H1 (cell line): ENCODE measurements at regions not wholly inside any gene's neighbourhood (a gene's known extent, or its start where the extent isn't known, plus 50 kb on each side); places are given as distances from the start of the nearest gene placed in this dataset.

Experiments used
- HDAC6 ChIP-seq: IDR thresholded peaks from one replicate; pipeline ENCODE4 v1.7.1; 2012; ENCODE audit warnings: low read depth, mild to moderate bottlenecking, inconsistent platforms, low read length, moderate library complexity
- KDM1A ChIP-seq: fragments of 200-600, 300-600 bp; sonication (generic); IDR thresholded peaks from 2 replicates; pipeline ENCODE4 v1.7.1; 2016; ENCODE audit warnings: mild to moderate bottlenecking, low read length, borderline replicate concordance

GRCh38 chr3:34212656-34213055 lies 414.2 kb downstream of the PDCD6IP start (continued):
- no peak for TF ChIP-seq HDAC6
- no peak for TF ChIP-seq KDM1A
- TF ChIP-seq, all 59 proteins: peak for 0
